ENCODE measurements at regions not wholly inside any gene's neighbourhood (a gene's known extent, or its start where the extent isn't known, plus 50 kb on each side); places are given as distances from the start of the nearest gene placed in this dataset.

DNA sequence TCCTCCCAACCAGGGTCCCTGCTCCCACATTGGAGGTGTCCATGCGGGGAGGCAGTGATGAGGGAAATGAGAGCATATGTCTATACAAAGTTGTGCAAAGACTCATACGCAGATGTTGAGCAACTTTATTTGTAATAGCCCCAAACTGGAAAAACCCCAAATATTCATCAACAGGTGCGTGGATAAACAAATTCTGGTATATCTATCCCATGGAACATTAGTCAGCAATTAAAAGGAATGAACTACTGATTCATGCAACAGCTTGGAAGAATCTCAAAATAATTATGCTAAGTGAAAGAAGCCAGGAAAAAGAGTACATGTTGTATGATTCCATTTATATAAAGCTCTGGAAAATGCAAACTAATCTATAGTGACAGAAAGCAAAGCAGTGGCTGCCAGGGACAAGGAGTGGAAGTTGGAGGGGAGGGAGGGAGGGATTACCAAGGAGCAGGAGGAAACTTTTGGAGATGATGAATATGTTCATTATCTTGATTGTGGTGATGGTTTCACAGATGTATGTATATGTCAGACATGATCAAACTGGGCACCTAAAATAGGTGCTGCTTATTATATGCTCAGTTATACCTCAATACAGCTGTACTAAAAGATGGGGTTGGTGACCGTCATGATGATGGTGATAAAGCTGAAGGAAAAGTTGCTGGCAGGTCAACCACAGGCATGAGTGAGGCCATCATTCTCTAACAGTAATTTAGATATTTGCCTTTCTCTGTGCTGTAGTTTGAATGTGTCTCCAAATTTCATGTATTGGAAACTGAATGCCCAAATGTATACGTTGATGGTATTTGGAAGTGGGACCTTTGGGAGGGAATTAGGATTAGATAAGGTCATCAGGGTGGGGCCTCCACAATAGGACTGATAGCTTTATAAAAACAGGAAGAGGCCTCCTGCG, 270.9 kb downstream of the CYP26B1 start:
- intact Hi-C loops (cut with DNase I): no loop called here
- Histone ChIP-seq H3K4me3 (no peak overlapping the region), H3K27ac (no peak overlapping the region), H3K27me3 (peaks cover 0 to 4% (median 0%) of the 10 kb centered on the region in 4 donors), H3K9me3 (no peaks in the 10 kb centered on the region), H3K36me3 (no peaks in the 10 kb centered on the region), H3K4me1 (peaks cover 0 to 15% (median 11%) of the 10 kb centered on the region in 3 donors)
- WGBS, 2 donors: 73 to 77% methylated on average over 5 to 6 of the region's 6 CpGs
- no peak for TF ChIP-seq POLR2A (IDR thresholded peaks at IDR 0.05)
- TF ChIP-seq, protein P1, sequence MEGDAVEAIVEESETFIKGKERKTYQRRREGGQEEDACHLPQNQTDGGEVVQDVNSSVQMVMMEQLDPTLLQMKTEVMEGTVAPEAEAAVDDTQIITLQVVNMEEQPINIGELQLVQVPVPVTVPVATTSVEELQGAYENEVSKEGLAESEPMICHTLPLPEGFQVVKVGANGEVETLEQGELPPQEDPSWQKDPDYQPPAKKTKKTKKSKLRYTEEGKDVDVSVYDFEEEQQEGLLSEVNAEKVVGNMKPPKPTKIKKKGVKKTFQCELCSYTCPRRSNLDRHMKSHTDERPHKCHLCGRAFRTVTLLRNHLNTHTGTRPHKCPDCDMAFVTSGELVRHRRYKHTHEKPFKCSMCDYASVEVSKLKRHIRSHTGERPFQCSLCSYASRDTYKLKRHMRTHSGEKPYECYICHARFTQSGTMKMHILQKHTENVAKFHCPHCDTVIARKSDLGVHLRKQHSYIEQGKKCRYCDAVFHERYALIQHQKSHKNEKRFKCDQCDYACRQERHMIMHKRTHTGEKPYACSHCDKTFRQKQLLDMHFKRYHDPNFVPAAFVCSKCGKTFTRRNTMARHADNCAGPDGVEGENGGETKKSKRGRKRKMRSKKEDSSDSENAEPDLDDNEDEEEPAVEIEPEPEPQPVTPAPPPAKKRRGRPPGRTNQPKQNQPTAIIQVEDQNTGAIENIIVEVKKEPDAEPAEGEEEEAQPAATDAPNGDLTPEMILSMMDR (IDR thresholded peaks at IDR 0.05): no peak
- DNase-seq: no peak

DNA sequence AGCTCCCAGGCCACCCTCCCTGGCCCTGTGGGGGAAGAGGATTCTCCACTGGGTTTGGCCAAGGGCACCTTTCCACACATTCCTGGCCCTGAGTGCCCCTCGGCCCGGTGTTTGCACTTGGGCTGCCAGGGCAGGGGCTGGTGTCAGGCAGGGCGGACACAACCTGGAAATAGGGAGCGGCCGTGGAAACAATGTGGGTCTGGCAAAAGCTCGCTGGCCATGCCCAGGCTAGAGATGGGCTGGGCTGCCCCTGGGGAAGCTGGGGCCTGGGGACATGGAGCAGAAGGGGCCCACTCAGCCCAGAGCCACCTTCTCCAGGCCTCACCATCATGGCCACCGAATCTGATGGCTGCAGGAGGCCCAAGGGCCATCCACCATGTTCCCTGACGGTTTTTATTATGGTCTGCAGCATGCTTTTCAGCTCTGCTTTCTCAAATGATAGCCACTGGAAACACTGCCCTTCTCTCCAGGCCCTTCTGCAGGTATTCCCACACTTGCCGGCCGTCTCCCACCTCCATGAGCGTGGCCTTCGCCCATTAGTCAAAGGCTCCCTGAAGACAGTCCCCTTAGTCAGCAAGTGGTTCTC, 275.1 kb downstream of the CYP26B1 start:
- DNase-seq: no peak
- 85 to 90% methylated on average over 5 to 10 of the region's 12 CpGs for WGBS, 2 donors
- Histone ChIP-seq H3K4me1 (no peaks in the 10 kb centered on the region), H3K4me3 (no peak overlapping the region), H3K9me3 (no peaks in the 10 kb centered on the region), H3K27ac (no peak overlapping the region), H3K36me3 (no peaks in the 10 kb centered on the region), H3K27me3 (peaks cover 0 to 14% (median 0%) of the 10 kb centered on the region in 4 donors)
- TF ChIP-seq, protein P1 (IDR thresholded peaks at IDR 0.05): no peak
- TF ChIP-seq POLR2A (IDR thresholded peaks at IDR 0.05): no peak
- intact Hi-C loops (cut with DNase I): no loop called here

DNA sequence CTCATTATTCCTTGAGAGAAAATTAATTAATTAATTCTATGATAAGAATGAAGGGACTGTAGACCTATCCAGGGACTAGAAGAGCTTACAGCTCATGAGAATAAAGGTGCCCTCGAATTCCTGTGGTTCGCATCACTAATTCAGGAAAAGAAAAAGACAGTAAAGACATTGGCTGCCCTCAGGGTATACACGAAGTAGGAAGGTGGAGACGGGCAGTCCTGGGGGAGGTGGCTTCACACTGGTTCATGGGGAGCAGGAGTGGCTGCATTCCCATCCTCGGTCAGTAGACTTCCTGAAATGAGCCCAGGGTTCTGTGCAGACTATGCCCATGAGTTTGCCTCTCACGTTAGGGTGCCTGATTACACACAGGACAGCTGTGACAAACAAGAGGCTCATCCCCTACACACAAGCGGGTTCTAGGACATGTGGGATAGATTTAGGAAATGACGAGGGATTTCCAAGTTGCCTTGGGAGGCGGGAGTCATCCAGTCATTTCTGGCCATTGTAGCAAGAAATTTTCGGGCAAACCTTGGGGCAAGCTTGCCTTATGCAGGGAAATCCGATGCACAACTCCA, 282.2 kb downstream of the CYP26B1 start:
- no peak for TF ChIP-seq POLR2A (IDR thresholded peaks at IDR 0.05)
- Histone ChIP-seq H3K27ac (no peak overlapping the region), H3K9me3 (no peaks in the 10 kb centered on the region), H3K4me1 (no peaks in the 10 kb centered on the region), H3K27me3 (peaks cover 0 to 10% (median 0%) of the 10 kb centered on the region in 4 donors), H3K36me3 (no peaks in the 10 kb centered on the region), H3K4me3 (no peak overlapping the region)
- DNase-seq: no peak
- intact Hi-C loops (cut with DNase I): no loop called here
- 65 to 72% methylated on average over 8 to 11 of the region's 11 CpGs for WGBS, 2 donors

DNA sequence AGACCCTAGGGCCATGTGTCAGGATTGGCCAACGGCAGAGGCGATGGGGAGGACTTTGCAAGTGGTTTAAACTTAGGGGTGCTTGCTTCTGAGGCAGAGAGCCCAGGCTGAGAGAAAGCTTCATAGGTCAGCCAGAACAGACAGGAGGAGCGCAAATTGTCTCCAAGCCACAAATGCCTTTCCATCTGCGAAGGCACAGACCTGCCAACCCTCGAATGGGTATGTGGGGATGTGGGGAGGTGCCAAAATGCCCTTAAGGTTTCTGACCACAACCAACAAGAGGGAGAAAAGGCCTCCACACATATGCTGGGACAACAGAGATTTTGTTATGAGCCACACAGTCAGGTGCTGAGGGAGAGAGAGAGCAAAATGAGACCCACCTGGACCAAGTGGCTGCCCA, 283.6 kb downstream of the CYP26B1 start:
- no peaks in the 10 kb centered on the region for H3K36me3 ChIP-seq
- no peak overlapping the region for H3K27ac ChIP-seq
- no peaks in the 10 kb centered on the region for H3K9me3 ChIP-seq
- TF ChIP-seq, protein P1 (IDR thresholded peaks at IDR 0.05): no peak
- no peak for TF ChIP-seq POLR2A (IDR thresholded peaks at IDR 0.05)
- 69 to 80% methylated on average over 3 to 5 of the region's 5 CpGs for WGBS, 2 donors
- H3K4me3 ChIP-seq: no peak overlapping the region
- no peak for DNase-seq
- peaks cover 0 to 4% (median 0%) of the 10 kb centered on the region in 4 donors for H3K27me3 ChIP-seq
- no peaks in the 10 kb centered on the region for H3K4me1 ChIP-seq
- intact Hi-C loops (cut with DNase I): no loop called here

DNA sequence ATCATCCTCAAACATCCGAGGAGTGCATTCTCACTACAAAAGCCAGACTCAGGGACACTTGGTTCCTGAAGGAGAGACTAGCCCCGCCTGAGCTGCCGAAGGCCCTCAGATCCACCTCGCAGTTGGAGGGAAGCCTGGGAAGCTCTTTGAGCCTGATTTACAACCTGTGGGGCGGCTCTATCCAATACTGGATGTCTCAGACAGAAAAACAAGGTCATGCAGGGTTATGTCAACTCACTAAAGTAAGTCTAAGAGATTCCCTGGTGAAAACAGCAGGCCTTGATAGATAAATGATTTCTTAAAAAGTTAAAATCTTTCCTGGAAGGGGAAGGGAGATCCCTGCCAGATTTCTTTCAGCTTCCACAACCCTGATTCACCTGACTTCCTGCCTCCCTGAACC, 284.3 kb downstream of the CYP26B1 start:
- no peak for TF ChIP-seq POLR2A (IDR thresholded peaks at IDR 0.05)
- TF ChIP-seq, protein P1 (IDR thresholded peaks at IDR 0.05): no peak
- H3K27me3 ChIP-seq: peaks cover 0 to 4% (median 0%) of the 10 kb centered on the region in 4 donors
- WGBS, 2 donors: 36 to 57% methylated on average over 4 of the region's 5 CpGs
- no peaks in the 10 kb centered on the region for H3K9me3 ChIP-seq
- H3K4me1 ChIP-seq: no peaks in the 10 kb centered on the region
- DNase-seq: no peak
- H3K36me3 ChIP-seq: no peaks in the 10 kb centered on the region
- intact Hi-C loops (cut with DNase I): no loop called here
- H3K27ac ChIP-seq: no peak overlapping the region
- H3K4me3 ChIP-seq: no peak overlapping the region
